ENCODE measurements at regions not wholly inside any gene's neighbourhood (a gene's known extent, or its start where the extent isn't known, plus 50 kb on each side); places are given as distances from the start of the nearest gene placed in this dataset.

DNA sequence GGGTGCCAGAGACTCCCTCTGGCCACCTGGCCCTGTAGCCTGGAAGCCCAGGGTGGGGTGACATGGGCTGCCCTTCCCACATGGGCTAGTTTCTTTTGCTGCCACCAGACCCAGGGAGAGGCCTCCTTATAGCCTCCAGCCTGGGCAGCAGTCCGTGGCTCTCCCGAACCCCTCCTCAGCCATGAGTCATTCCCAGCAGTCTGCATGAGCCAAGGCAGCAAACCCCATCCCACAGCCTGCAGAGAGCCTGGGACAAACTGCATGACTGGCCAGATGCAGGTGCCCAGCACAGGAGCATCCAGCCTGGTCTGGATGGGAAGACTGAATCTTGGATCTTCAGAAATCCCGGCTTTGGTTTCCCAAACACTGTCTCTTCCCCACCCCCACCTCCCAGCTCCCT is 75.7 kb downstream of the MRPL14 start:
- intact Hi-C loops (cut with DNase I, micrococcal nuclease): no loop called here
- DNase-seq (no peak), ATAC-seq (peak; percentile 14)

DNA sequence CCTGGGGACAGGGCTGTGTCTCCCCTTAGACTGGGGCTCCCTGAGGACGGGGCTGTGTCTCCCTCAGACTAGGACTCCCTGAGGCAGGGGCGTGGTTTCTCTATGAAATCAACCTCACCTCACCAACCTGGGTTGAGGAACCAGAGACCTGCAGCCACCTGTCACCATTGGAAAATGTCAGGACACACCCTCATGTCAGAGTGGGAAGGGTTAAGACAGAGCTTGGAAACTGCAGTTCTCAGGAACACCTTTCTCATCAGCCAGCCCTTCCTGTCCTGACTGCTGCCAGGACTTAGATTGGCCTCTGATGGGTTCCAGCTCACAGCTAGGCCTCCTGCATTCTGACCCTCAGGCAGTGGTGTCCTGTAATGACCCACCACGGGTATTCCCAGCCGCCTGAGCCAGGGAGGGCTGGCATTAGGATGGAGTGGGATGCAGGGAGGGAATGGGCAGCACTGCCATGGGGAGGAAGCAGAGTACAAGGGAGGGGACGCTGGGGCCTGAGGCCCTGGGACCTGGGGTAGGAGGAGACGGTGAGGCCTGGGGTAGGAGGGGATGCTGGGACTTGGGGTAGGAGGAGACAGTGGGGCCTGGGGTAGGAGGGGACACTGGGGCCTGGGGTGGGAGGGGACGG is 76.3 kb downstream of the MRPL14 start:
- DNase-seq (no peak), ATAC-seq (peak; percentile 70)
- intact Hi-C loops (cut with DNase I, micrococcal nuclease): no loop called here

DNA sequence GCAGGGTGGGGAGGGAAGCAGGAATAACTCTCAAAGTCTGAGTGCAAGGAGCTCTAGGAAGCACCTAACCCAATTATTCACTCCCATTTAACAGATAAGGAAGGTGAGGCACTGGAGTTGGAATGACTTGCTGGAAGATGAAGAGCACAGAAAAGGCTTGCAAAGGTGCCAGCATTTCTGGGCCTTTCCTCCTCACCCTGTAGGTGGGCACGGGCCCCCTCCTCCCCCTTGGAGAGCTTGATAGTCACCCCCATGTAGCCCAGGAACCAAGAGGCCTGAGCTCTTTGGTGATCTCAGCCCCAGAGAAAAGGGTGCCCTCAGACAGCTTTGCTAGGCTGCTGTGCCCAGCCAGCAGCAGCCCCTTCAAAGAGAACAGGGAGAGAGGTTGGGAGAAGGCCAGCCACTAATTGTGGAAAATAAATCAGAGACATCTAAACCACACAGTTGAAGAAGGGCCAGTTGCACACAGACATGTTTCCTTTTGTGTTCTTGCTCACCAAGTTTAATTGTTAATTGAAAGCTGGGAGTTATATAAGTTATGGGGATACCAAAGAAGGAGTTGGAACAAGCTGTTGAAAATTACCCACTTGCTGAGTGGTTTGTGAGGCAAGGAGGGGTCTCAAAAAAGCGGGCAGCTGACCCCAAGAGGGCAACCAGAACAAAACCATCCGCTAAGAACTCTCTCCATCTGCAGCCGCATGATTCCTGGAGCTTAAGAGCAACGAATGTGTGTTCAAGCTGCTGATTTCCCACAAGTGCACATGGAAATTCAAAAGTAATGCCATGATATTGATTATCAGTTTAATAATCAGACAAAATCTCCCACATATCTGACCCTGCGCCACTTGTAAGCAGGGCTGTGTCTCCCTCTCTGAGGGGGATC is 77.0 kb downstream of the MRPL14 start:
- ATAC-seq: no peak
- intact Hi-C loops (cut with DNase I, micrococcal nuclease): no loop called here
- DNase-seq: peak in 1 of 2 donors; percentile 30

DNA sequence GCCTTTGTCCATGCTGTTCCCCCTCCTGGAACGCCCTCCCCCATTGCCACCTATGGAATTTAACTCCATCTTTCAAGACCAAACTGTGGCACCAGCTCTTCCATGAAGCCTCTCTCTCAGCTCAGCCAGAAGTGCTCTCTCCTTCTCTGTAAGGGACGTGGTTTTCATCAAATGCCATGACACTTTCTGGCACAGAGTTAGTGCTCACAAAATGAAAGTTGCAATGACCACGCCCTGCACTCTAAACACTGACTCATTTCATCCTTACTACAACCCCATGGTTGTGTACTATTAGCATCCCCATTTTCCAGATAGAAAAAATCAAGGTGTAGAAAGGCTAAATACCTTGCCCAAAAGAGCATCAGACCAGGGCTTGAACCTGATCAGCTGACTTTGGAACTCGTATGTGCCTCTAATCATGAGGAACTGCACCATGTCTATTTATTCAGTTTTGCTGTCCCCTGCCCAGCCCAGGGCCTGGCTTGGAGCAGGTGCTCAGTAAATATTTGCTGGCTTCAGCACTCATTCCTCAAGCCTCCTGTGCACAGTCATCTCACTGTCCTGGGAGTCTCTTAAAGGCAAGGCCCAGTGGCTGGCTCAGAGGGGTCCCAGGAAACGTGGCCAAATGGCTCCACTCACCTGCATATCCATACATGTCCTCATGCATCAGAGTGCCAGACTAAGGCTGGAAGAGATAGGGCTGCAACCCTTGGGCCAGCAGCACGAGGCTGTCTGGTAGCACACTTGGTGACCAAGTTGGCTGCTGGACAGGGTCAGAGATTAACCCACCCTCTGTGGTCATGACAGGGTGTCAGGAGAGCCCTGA is 77.9 kb downstream of the MRPL14 start:
- peak in 1 of 2 donors; percentile 48 for DNase-seq
- intact Hi-C loops (cut with DNase I, micrococcal nuclease): no loop called here
- ATAC-seq: peak; percentile 58

DNA sequence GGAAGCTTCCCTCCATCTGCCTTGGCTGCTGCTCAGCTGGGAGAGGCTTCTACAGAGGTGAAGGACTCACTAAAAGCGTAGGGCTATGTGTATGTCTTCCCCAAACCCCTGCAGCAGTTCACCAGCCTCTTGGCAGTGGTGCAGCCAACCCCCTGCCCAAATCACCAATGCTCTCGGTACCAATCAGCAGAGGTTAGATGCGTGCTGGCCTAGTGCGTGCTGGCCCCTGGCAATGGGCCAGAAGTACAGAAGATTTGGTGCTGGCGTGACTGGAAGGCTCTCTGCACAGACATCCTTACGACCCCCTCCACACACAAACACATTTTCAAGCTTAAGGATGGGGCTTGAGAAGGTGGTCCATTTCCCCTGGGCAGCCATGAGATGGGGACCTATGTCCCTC is 79.0 kb downstream of the MRPL14 start:
- ATAC-seq: no peak
- intact Hi-C loops (cut with DNase I, micrococcal nuclease): no loop called here
- DNase-seq: no peak

DNA sequence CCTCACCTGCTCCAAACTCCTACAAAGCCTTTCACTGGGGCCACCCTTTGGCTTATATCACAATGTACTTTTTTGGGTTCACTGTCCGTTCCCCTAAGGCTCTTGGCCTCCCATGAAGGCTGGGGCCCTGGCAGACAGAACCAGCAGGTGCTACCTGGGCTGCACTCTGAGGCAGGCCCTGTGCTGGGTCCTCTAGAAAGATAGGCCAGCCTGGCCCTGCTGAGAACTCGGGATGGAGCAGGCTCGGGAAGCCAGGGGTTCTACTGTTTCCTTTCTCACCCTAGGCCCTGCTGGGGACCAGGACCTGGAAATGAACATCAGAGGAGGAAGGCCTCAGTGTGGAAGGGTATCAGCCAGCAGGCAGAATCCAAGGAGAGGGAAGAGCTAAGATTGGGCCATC is 79.5 kb downstream of the MRPL14 start:
- intact Hi-C loops (cut with DNase I, micrococcal nuclease): no loop called here
- DNase-seq (no peak), ATAC-seq (no peak)

DNA sequence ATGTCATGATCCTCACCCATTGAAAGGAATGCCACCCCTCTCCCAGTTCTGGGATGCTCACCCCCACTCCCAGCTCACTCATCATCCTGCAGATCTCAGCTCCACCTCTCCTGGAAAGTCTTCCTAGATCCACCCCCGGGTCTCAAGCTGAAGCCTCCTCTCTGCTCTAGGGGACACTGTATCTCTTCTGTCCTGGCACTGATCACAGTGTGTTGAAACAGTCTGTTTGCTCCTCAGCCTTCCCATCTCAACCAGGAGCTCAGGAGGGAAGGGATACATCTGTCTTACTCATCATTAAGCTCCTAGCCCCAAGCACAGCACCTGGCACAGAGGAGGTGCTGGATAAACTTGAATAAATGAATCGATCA is 80.1 kb downstream of the MRPL14 start:
- intact Hi-C loops (cut with DNase I, micrococcal nuclease): no loop called here
- DNase-seq: no peak
- ATAC-seq: no peak

DNA sequence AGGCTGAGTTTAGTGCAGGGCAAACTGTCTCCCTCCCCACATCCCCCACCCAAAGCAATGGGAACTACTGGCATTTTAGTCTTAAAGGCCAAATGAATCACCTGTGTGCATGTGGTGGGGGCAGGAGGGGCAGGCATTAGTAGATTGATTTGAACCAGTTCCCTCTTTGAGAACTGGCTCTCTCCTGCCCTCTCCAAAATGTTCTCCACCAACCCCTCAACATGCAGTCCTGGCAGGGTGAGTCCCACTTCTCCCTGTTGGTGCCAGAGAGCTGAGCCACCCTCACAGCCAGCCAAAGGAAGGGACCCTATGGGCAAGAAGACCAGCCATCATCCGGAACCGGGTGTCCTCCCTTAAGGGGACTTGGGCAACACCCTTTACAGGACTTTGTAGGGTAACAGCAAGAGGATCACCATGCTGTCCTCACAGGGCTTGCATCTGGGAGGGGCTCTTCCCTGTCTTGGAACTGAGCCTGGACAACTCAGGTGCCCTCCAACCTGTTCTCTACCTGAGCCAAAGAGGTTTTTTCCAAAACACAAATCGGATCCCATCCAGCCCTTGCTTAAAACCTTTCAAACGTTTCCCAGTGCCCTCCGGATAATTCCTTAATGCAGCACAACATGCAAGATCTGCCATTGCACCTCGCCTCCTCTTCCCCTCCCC is 80.6 kb downstream of the MRPL14 start:
- no peak for DNase-seq
- intact Hi-C loops (cut with DNase I, micrococcal nuclease): no loop called here
- ATAC-seq: no peak

DNA sequence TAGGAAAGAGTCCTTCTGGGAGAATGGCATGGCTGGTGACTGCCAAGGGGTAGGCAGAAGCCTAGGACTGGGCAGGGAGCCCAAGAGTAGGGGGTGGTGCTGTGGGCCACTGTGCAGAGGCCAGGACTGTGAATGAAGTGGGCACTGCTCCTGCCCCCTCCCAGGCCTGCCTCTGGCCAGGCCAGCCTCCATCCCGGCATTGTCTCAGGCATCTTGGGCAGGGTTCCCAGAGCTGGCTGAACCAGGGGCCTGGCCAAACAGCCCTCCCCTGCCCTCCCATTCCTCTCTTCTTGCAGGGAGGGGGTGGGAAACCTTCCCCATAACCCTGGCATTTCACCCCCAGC is 81.6 kb downstream of the MRPL14 start:
- DNase-seq (no peak), ATAC-seq (no peak)
- intact Hi-C loops (cut with DNase I, micrococcal nuclease): no loop called here

DNA sequence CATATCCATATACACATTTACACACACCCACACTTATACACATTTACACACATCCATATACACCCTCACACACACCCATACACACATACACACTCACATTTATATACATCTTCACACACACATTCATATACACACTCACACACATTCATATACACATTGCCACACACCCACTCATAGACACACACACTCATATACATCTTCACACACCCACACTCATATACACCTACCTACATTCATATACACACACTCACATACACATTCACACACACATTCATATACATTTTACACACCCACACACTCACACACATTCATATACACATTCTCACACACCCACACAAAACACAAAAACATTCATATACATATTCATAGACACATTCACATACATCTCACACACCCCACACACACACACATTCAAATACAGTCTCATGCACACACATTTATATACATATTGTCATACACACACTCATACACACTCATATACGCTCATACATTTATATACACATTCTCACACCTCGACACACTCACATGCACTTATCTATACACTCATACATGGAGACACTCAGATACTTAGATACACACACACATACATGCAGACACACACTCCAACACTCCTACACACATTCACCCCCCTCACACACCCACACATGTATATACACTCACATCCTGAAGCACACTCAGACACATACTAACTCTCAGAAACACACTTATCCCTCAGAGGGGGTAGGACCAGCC is 82.1 kb downstream of the MRPL14 start:
- DNase-seq (no peak), ATAC-seq (no peak)
- intact Hi-C loops (cut with DNase I, micrococcal nuclease): no loop called here

DNA sequence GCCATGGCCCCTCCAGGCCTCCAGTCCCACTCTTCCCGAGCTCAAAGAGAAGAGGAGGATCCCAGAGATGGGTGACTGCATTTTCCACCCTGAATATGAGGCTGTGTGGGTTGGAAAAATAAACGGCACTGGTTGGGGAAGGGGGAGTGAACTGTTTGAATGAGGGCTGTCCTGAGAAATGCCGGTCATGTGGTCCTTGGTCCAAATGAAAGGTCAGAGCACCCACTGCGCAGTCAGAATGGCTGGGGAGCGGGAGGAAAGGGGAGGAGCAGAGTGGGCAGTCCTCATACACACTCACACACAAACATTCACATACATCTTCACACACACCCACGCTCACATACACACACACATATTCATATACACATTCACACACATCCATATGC is 83.1 kb downstream of the MRPL14 start:
- ATAC-seq (no peak), DNase-seq (no peak)
- intact Hi-C loops (cut with DNase I, micrococcal nuclease): no loop called here

DNA sequence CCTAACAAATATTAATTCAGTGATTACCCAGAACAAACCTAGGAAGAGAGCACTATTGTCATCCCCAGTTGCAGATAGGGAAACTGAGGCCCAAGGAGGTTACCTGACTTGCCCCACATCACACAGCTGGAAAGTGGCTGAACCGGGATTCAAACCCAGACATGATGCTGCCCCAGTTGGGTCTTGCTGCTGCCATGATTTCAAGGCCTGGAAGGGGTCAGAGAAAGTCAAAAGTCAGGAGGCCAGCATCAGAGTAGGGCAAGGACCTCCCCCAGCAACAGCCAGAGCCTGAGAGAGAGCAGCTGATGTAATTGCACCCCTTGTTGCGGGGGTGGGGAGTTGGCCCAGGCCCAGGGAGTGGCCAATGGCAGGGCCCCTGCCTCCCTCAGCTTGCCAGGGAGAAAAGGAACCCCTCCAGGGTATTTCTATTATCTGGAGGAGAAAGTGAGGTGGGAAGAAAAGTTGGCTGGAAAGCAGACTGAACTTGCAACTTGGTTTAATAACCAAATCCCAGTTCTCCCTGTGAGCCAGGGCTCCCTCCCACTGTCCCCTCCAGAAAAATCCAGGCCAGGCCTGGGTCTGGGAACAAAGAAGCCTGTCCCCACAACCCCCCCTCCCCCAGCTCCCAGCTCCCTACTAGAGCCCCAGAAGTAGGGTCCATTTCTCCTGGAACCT is 83.6 kb downstream of the MRPL14 start:
- no peak for ATAC-seq
- no peak for DNase-seq
- intact Hi-C loops (cut with DNase I, micrococcal nuclease): no loop called here

DNA sequence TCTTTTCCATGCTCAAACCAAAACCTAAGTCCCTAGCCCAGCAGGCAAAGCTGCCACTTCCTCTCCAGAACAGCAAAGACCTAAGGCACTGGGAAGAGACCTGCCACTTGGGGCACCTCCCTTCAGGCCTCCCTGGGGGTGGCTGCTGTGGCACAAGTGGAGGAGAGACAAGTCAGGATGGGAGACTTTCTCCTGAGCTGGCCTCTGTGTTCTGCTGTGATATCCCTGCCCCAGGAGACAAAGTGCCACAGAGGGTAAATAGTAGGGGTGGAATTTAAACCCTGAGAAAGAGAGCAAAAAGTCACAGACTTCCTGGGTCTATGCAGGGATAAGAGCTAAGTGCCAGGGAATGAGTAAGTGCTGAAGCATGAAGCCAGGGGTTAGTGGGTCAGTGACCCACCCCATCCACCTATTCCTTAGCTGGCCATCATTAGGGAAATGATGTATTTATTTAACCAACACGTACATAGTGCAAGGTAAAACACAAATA is 84.2 kb downstream of the MRPL14 start:
- DNase-seq: no peak
- intact Hi-C loops (cut with DNase I, micrococcal nuclease): no loop called here
- peak; percentile 75 for ATAC-seq

DNA sequence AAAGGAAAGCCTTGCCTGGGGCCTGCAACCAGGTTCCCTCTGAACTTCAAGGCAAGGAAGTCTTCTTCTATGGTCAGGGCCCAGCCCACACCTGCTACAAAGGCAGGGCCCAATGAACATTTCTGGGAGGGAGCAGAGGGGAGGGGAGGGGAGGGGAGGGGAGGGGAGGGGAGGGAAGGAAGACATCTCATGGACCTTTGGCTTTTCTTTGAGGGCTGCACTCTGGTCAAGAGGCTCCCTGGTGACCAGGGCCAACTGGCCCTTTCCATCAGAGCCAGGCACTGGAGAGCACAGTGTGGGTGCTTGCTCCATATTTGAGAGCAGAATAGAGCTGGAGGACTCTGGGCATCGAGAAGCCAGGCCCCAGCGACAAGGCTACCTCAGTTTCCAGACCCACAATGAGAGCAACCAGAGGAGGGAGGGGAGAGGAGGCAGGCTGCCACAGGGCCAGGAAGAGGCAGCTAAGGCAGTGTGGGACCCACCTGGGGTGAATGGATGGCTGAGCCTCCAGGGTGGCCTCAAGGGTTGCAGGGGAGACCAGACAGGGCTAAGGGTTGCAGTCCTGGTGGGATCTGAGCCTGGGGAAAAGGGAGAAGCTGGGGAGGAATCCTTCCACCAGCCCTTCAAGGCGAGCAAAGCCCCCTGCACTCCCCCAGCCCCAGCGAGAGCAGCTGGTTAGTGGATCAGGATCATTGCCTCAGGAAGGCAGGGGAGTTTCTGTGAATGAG is 84.8 kb downstream of the MRPL14 start:
- intact Hi-C loops (cut with DNase I, micrococcal nuclease): no loop called here
- no peak for ATAC-seq
- DNase-seq: peak in 1 of 2 donors; percentile 10

DNA sequence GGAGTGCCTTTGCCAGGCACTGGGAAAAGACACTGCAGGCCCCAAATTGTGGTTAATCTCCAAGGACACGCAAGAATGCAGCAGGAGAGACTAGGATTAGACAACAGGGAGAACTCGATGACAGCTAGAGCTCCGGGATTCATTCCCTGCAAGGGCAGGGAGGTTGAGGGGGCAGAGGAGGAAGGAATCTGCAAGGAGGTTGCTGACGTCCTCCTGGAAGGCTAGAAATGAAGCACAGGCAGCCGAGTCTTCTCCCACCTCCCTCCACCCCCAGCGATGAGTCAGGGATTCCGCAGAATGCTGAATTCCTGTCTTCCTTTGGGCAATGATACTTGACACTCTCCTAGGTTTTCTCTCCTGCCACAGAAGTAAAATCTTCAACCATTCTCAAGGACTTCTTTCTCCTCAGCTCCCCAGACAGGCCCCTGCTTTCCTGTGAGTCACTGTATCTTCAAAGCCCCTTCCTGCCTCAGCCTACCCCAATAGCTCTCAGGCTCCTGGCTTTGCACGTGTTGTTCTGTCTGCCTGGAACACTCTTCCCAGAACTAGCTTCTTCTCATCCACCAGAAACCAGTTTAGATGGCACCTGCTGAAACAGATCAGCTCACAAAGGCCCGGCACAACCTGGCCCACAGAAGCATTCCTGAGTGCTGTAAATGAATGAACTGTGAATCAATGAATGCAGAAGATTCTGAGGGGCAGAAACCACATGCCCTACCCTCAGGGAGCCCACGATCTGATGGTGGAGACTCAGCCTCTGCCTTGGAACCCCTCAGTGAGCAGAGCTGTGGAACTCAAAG is 85.6 kb downstream of the MRPL14 start:
- intact Hi-C loops (cut with DNase I, micrococcal nuclease): no loop called here
- DNase-seq: peak in 1 of 2 donors; percentile 32
- no peak for ATAC-seq

DNA sequence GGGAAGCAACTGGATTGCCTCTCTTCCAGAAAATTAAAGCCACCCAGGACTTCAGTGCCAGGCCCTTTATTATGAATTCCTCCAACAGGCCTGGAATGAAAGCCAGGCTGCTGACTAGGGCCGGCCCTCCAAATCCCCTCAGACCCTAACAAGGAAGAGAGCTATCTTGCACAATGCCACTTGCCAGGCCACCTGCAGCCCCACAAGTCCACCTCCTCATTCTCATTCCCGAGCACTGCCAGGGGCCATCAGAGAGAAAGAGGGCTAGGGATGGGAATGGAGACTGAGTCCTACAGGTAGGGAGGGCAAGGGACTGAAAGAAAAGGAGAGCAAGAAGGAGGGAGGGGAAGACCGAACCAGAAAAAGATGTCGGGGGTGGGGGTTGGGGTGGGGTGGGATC is 86.5 kb downstream of the MRPL14 start:
- DNase-seq (peak in 1 of 2 donors; percentile 8), ATAC-seq (no peak)
- intact Hi-C loops (cut with DNase I, micrococcal nuclease): no loop called here

Data from left colon (tissue), 2 donors.